H1 (cell line): ENCODE measurements at regions not wholly inside any gene's neighbourhood (a gene's known extent, or its start where the extent isn't known, plus 50 kb on each side); places are given as distances from the start of the nearest gene placed in this dataset.

Source experiments
- CTCF ChIA-PET: fragments of 300-600 bp; sonication (Branson Sonifier 250); formaldehyde crosslinking; loops from one replicate; lab custom pipeline; 2021; ENCODE audit not compliant: partially characterized antibody; lab: Charles Lee
- POLR2A ChIA-PET: fragments of 300-600 bp; sonication (Branson Sonifier 250); formaldehyde crosslinking; loops from one replicate; lab custom pipeline; 2021; ENCODE audit warnings: inconsistent platforms; ENCODE audit not compliant: partially characterized antibody; lab: Charles Lee
- DNase-seq, 2 experiments: peaks; one replicate each; pipeline versions ENCODE4 v3.0.0 to v3.0.0-alpha.2; 2010 to 2022; ENCODE audit warnings: low spot score in 2 of 2, low read depth in 1 of 2, mixed read lengths in 1 of 2
- FAIRE-seq: peaks from 2 replicates; lab custom pipeline; 2011; peaks lifted over from hg19 to GRCh38; lab: Jason Lieb, UNC
- H2AFZ ChIP-seq: 2 replicates; pipeline ENCODE4 v1.8.1; 2012; ENCODE audit warnings: low read length, inconsistent platforms
- H2AK5ac ChIP-seq: 2 replicates; pipeline ENCODE4 v1.6.1; 2013; ENCODE audit warnings: low read depth, low read length
- H2BK120ac ChIP-seq: replicated peaks from 2 replicates; pipeline ENCODE3; 2013; ENCODE audit warnings: low read depth, low read length, inconsistent platforms
- H2BK12ac ChIP-seq: 2 replicates; pipeline ENCODE4 v1.6.1; 2013; ENCODE audit warnings: low read depth, low read length
- H2BK15ac ChIP-seq: 2 replicates; pipeline ENCODE4 v1.6.1; 2013; ENCODE audit warnings: low read length
- H2BK20ac ChIP-seq: 2 replicates; pipeline ENCODE4 v1.6.1; 2013; ENCODE audit warnings: low read length
- H2BK5ac ChIP-seq: 2 replicates; pipeline ENCODE4 v1.6.1; 2013; ENCODE audit warnings: low read depth, low read length
- H3K14ac ChIP-seq: 2 replicates; pipeline ENCODE4 v1.6.1; 2013; ENCODE audit warnings: inconsistent platforms; ENCODE audit not compliant: insufficient read length
- H3K18ac ChIP-seq: 2 replicates; pipeline ENCODE4 v1.6.1; 2013; ENCODE audit warnings: low read length; ENCODE audit errors: extremely low read depth
- H3K23ac ChIP-seq: 2 replicates; pipeline ENCODE4 v1.6.1; 2013; ENCODE audit warnings: inconsistent platforms; ENCODE audit not compliant: insufficient read length
- H3K23me2 ChIP-seq: 2 replicates; pipeline ENCODE4 v1.6.1; 2013; ENCODE audit warnings: low read depth, low read length
- H3K27ac ChIP-seq: 2 replicates; pipeline ENCODE4 v1.6.1; 2011; ENCODE audit warnings: low read depth, low read length, inconsistent platforms
- H3K27me3 ChIP-seq, 4 experiments: replicated peaks in 1 of 4; 1 replicate in 1 of 4; 2 replicates in 3 of 4; pipeline versions ENCODE4 v1.6.1 to v1.8.1; 2011 to 2013; ENCODE audit warnings: low read length in 3 of 4, mild to moderate bottlenecking in 3 of 4, inconsistent platforms in 2 of 4, mixed read lengths in 2 of 4, moderate library complexity in 1 of 4; ENCODE audit not compliant: control insufficient read depth in 3 of 4, insufficient read depth in 3 of 4; ENCODE audit errors: extremely low read depth in 1 of 4
- H3K36me3 ChIP-seq, 4 experiments: 2 replicates each; pipeline versions ENCODE4 v1.6.1 to v1.8.1; 2011 to 2013; ENCODE audit warnings: mild to moderate bottlenecking in 4 of 4, low read length in 3 of 4, moderate library complexity in 2 of 4, control low read depth in 1 of 4, inconsistent platforms in 1 of 4; ENCODE audit not compliant: insufficient read depth in 4 of 4, control insufficient read depth in 2 of 4
- H3K4ac ChIP-seq: replicated peaks from 2 replicates; pipeline ENCODE3; 2013; ENCODE audit warnings: low read length, low read depth, mixed read lengths, inconsistent platforms; ENCODE audit not compliant: insufficient read length
- H3K4me1 ChIP-seq, 4 experiments: replicated peaks in 1 of 4; 1 replicate in 1 of 4; 2 replicates in 3 of 4; pipeline versions ENCODE4 v1.6.1 to v1.8.1; 2011 to 2013; ENCODE audit warnings: low read length in 3 of 4, inconsistent platforms in 2 of 4, mixed read lengths in 1 of 4; ENCODE audit not compliant: insufficient read depth in 4 of 4, control insufficient read depth in 3 of 4
- H3K4me2 ChIP-seq, 2 experiments: 2 replicates each; pipeline versions ENCODE4 v1.6.1 to v1.8.1; 2011 to 2013; ENCODE audit warnings: low read depth in 2 of 2, low read length in 2 of 2, control low read depth in 1 of 2, inconsistent platforms in 1 of 2, mild to moderate bottlenecking in 1 of 2; ENCODE audit not compliant: insufficient read depth in 1 of 2
- H3K4me3 ChIP-seq, 4 experiments: fragments of 200-600, 300-600 bp in 1 of 4; sonication (generic), shearing (Covaris generic), sonication (Bioruptor Twin) in 1 of 4; 2 replicates each; pipeline versions ENCODE4 v1.5.1 to v1.8.1; 2011 to 2016; ENCODE audit warnings: low read length in 4 of 4, low read depth in 3 of 4, control low read depth in 2 of 4, inconsistent platforms in 2 of 4, mild to moderate bottlenecking in 2 of 4, mixed read lengths in 1 of 4, moderate library complexity in 1 of 4; ENCODE audit not compliant: insufficient read depth in 2 of 4; ENCODE audit errors: extremely low read depth in 1 of 4
- H3K56ac ChIP-seq: replicated peaks from 2 replicates; pipeline ENCODE3; 2013; ENCODE audit warnings: low read depth, mild to moderate bottlenecking, mixed read lengths, low read length, inconsistent platforms; ENCODE audit not compliant: insufficient read length
- H3K79me1 ChIP-seq: 2 replicates; pipeline ENCODE4 v1.6.1; 2013; ENCODE audit warnings: low read depth, low read length, control low read depth
- H3K79me2 ChIP-seq, 2 experiments: 2 replicates each; pipeline versions ENCODE4 v1.6.1 to v1.8.1; 2012 to 2013; ENCODE audit warnings: low read length in 2 of 2, mild to moderate bottlenecking in 2 of 2, inconsistent platforms in 1 of 2; ENCODE audit not compliant: insufficient read depth in 2 of 2, control insufficient read depth in 1 of 2
- H3K9ac ChIP-seq, 4 experiments: replicated peaks in 1 of 4; 1 replicate in 1 of 4; 2 replicates in 3 of 4; pipeline versions ENCODE4 v1.6.1 to v1.8.1; 2011 to 2013; ENCODE audit warnings: low read depth in 3 of 4, low read length in 3 of 4, control low read depth in 2 of 4, mild to moderate bottlenecking in 2 of 4, moderate library complexity in 2 of 4, inconsistent platforms in 1 of 4; ENCODE audit errors: extremely low read depth in 1 of 4
- H3K9me3 ChIP-seq, 2 experiments: 2 replicates each; pipeline versions ENCODE4 v1.6.1 to v1.8.1; 2012 to 2013; ENCODE audit warnings: mild to moderate bottlenecking in 2 of 2, moderate library complexity in 2 of 2, control low read depth in 1 of 2, inconsistent platforms in 1 of 2, low read depth in 1 of 2, low read length in 1 of 2, mixed read lengths in 1 of 2; ENCODE audit not compliant: insufficient read depth in 2 of 2
- H4K20me1 ChIP-seq, 2 experiments: replicated peaks in 1 of 2; 2 replicates each; pipeline versions ENCODE3 to v1.8.1; 2011 to 2013; ENCODE audit warnings: inconsistent platforms in 2 of 2, low read length in 2 of 2, mild to moderate bottlenecking in 1 of 2; ENCODE audit not compliant: insufficient read depth in 2 of 2, control insufficient read depth in 1 of 2
- H4K5ac ChIP-seq: 2 replicates; pipeline ENCODE4 v1.6.1; 2013; ENCODE audit warnings: low read length, low read depth, mixed read lengths, inconsistent platforms; ENCODE audit not compliant: insufficient read length
- H4K8ac ChIP-seq: 2 replicates; pipeline ENCODE4 v1.8.0; 2013; ENCODE audit warnings: mild to moderate bottlenecking, moderate library complexity, low read length, inconsistent platforms; ENCODE audit not compliant: insufficient read depth; ENCODE audit errors: extremely low read depth
- H4K91ac ChIP-seq: replicated peaks from 2 replicates; pipeline ENCODE3; 2013; ENCODE audit warnings: low read length, mixed read lengths, inconsistent platforms; ENCODE audit not compliant: insufficient read length
- RFX5 ChIP-seq: IDR thresholded peaks from 2 replicates; pipeline ENCODE4 v1.6.1; 2011; ENCODE audit warnings: low read depth, low read length, improper control_type of control experiment, borderline replicate concordance
- TAF1 ChIP-seq: IDR thresholded peaks from 2 replicates; pipeline ENCODE4 v1.6.1; 2011; ENCODE audit warnings: mild to moderate bottlenecking, low read depth, low read length
- WGBS, 2 experiments: shearing (Covaris generic) in 1 of 2; methylation state at CpG; one replicate each; pipeline versions ENCODE4 v1.1.6 to v1.1.7; 2013 to 2015; ENCODE audit warnings: low lambda C conversion rate in 2 of 2, mixed read lengths in 2 of 2, inconsistent platforms in 1 of 2, low coverage in 1 of 2, missing lambda C conversion rate in 1 of 2; ENCODE audit not compliant: insufficient replicate concordance in 2 of 2, insufficient coverage in 1 of 2, insufficient read length in 1 of 2; ENCODE audit errors: extremely low coverage in 1 of 2, missing lambda C conversion rate in 1 of 2; 5-methylcytosine and 5-hydroxymethylcytosine counted together

- no peak for FAIRE-seq
- H2BK120ac ChIP-seq = no peak overlapping the region
- H3K23me2 ChIP-seq = no peaks in the 10 kb centered on the region; the same call in 1 of the 2 replicates
- no peaks in the 10 kb centered on the region for H3K79me2 ChIP-seq
- H2BK5ac ChIP-seq = no peak overlapping the region
- no peaks in the 10 kb centered on the region for H3K9me3 ChIP-seq
- no peaks in the 10 kb centered on the region for H3K27me3 ChIP-seq
- POLR2A ChIA-PET = no interaction called here
- no peak overlapping the region for H3K14ac ChIP-seq
- no peak overlapping the region for H3K9ac ChIP-seq
- H2AK5ac ChIP-seq = no peak overlapping the region
- no peak overlapping the region for H3K4me2 ChIP-seq
- H4K20me1 ChIP-seq = no peaks in the 10 kb centered on the region
- TF ChIP-seq RFX5 (no peak), TAF1 (no peak)
- no peak overlapping the region for H3K4ac ChIP-seq
- H2BK20ac ChIP-seq = no peak overlapping the region
- no peak overlapping the region for H2AFZ ChIP-seq
- no peaks in the 10 kb centered on the region for H3K4me1 ChIP-seq
- H3K36me3 ChIP-seq = no peaks in the 10 kb centered on the region
- WGBS, 2 experiments = 97% methylated on average over 3 of the region's 3 CpGs; no CpG with 5 or more reads in 1 of the 2 experiments
- no peak overlapping the region for H3K18ac ChIP-seq
- H3K79me1 ChIP-seq = no peaks in the 10 kb centered on the region
- H3K27ac ChIP-seq = no peak overlapping the region
- H3K23ac ChIP-seq = no peak overlapping the region
- H3K4me3 ChIP-seq = no peak overlapping the region
- H4K91ac ChIP-seq = no peak overlapping the region
- H3K56ac ChIP-seq = no peak overlapping the region
- no peak overlapping the region for H2BK15ac ChIP-seq
- no peak overlapping the region for H4K5ac ChIP-seq
- CTCF ChIA-PET = interaction anchor here (0.7 kb wide), 1 partner anchor 73 kb away, joined by 3 read pairs; no protein-coding TSS in a partner anchor
- no peak overlapping the region for H4K8ac ChIP-seq
- no peak for DNase-seq
- no peak overlapping the region for H2BK12ac ChIP-seq
These were observed 140.5 kb upstream of the AKR1E2 start for GRCh38 chr10:4685491-4685890.
